ENCODE measurements at regions not wholly inside any gene's neighbourhood (a gene's known extent, or its start where the extent isn't known, plus 50 kb on each side); places are given as distances from the start of the nearest gene placed in this dataset.

DNA sequence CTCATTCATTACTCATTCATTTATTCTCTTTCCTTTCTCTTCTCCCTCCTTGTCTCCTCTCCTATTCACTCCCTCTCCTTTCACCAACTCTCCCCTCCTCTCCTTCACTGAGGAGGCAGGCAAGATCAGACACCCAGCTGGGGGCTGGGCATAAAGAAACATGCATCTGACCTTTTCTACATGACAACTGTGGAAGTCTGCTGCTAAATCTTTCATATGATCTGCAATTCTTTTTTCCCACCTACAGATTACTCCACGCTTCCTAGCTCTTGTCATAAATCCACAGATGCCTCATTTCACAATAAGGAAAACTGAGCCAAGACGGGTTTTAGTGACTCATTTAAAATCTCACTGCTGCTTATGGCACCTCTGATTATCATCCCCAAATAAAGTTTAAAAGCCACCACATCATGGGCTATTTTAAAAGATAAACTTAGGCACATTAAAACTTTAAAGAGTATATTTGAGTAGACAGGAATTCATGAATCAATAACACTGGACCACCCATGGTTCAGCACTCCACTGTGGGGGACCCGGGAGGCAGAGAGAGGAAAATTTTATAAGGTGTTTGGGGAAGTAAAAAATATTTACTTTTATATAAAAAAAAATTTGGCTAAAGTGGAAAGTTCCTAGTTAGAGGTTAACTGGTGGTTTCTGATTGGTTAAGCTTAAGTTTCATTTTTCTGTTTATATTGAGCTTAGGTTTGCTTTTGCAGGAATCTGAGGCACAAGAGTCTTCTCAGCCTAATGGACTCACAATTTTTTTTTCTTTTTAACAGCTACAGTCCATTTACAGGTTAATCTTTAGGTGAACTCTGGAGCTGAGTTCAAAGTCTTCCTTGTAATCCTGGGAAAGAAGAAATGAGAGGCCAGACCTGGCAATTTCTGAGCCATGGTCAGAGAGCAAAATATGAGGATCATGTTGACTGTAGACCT lies 55.8 kb upstream of the DNAH14 start:
- DNase-seq = no peak
- TF ChIP-seq POLR2A (IDR thresholded peaks at IDR 0.05) = no peak
- TF ChIP-seq, protein P1, sequence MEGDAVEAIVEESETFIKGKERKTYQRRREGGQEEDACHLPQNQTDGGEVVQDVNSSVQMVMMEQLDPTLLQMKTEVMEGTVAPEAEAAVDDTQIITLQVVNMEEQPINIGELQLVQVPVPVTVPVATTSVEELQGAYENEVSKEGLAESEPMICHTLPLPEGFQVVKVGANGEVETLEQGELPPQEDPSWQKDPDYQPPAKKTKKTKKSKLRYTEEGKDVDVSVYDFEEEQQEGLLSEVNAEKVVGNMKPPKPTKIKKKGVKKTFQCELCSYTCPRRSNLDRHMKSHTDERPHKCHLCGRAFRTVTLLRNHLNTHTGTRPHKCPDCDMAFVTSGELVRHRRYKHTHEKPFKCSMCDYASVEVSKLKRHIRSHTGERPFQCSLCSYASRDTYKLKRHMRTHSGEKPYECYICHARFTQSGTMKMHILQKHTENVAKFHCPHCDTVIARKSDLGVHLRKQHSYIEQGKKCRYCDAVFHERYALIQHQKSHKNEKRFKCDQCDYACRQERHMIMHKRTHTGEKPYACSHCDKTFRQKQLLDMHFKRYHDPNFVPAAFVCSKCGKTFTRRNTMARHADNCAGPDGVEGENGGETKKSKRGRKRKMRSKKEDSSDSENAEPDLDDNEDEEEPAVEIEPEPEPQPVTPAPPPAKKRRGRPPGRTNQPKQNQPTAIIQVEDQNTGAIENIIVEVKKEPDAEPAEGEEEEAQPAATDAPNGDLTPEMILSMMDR (IDR thresholded peaks at IDR 0.05) = no peak
- no peaks in the 10 kb centered on the region for H3K27me3 ChIP-seq
- H3K4me3 ChIP-seq = no peak overlapping the region
- intact Hi-C loops (cut with DNase I; ENCODE audit: low total_unique reads) = no loop called here
- H3K4me1 ChIP-seq = no peaks in the 10 kb centered on the region
- no peaks in the 10 kb centered on the region for H3K36me3 ChIP-seq
- no peaks in the 10 kb centered on the region for H3K9me3 ChIP-seq
- no peak overlapping the region for H3K27ac ChIP-seq

DNA sequence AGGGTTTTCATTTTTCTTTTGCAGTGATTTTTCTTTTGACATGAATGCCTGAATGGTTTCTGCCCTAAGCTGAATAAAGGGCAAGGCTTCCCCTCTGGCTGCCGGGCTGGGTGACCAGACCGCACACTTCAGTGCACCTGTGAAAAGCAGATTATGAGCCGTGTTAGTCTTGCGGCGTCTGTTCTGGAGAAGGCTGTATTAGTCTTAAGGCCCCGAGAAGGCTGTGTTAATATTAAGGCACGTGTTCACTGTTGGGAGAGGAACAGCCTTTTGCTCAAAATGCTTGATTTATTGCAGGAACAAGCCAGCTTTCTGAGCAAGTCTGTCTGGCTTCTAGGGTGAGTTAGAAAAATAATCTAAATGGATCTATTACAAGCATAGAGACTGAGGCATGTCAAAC lies 54.7 kb upstream of the DNAH14 start:
- Histone ChIP-seq H3K27me3 (no peaks in the 10 kb centered on the region), H3K4me3 (no peak overlapping the region), H3K27ac (no peak overlapping the region), H3K36me3 (no peaks in the 10 kb centered on the region), H3K9me3 (no peaks in the 10 kb centered on the region), H3K4me1 (no peaks in the 10 kb centered on the region)
- DNase-seq = no peak
- TF ChIP-seq, protein P1 (IDR thresholded peaks at IDR 0.05) = no peak
- no peak for TF ChIP-seq POLR2A (IDR thresholded peaks at IDR 0.05)
- intact Hi-C loops (cut with DNase I; ENCODE audit: low total_unique reads) = no loop called here

- intact Hi-C loops (cut with DNase I; ENCODE audit: low total_unique reads) = no loop called here
- Histone ChIP-seq H3K27ac (no peak overlapping the region), H3K9me3 (no peaks in the 10 kb centered on the region), H3K4me3 (no peak overlapping the region), H3K4me1 (no peaks in the 10 kb centered on the region), H3K36me3 (no peaks in the 10 kb centered on the region), H3K27me3 (no peaks in the 10 kb centered on the region)
- DNase-seq = no peak
- TF ChIP-seq, protein P1 (IDR thresholded peaks at IDR 0.05) = no peak
- no peak for TF ChIP-seq POLR2A (IDR thresholded peaks at IDR 0.05)
Observed at GRCh38 chr1:224879162-224879803, 50.2 kb upstream of the DNAH14 start.

Data from uterus (tissue), 3 donors.